Bronchial epithelial cell (primary cell): ENCODE measurements at regions not wholly inside any gene's neighbourhood (a gene's known extent, or its start where the extent isn't known, plus 50 kb on each side); places are given as distances from the start of the nearest gene placed in this dataset.

Source experiments
- DNase-seq: peaks from one replicate; pipeline ENCODE4 v3.0.0-alpha.2; 2010; ENCODE audit warnings: low read depth
- FAIRE-seq: peaks from 2 replicates; lab custom pipeline; 2011; peaks lifted over from hg19 to GRCh38; lab: Jason Lieb, UNC
- H3K27me3 ChIP-seq: 2 replicates; pipeline ENCODE4 v1.5.1; 2011; ENCODE audit warnings: low read length; ENCODE audit not compliant: control insufficient read depth, insufficient read depth
- H3K36me3 ChIP-seq: 2 replicates; pipeline ENCODE4 v1.5.1; 2011; ENCODE audit warnings: low read length; ENCODE audit not compliant: control insufficient read depth, insufficient read depth
- H3K4me3 ChIP-seq: 2 replicates; pipeline ENCODE4 v1.5.1; 2011; ENCODE audit warnings: mild to moderate bottlenecking, low read depth, low read length, control low read depth
- CTCF ChIP-seq: IDR thresholded peaks from 2 replicates; pipeline ENCODE4 v1.5.1; 2011; ENCODE audit warnings: mild to moderate bottlenecking, moderate library complexity, low read length, control low read depth, inconsistent platforms; ENCODE audit not compliant: insufficient read depth, severe bottlenecking

GRCh38 chr6:45714741-45715507 is 300.7 kb downstream of the CLIC5 start:
- peak; percentile 77 for DNase-seq
- Histone ChIP-seq H3K27me3 (no peaks in the 10 kb centered on the region), H3K4me3 (no peak overlapping the region), H3K36me3 (no peaks in the 10 kb centered on the region)
- no peak for FAIRE-seq
- peak; percentile 83 for TF ChIP-seq CTCF

GRCh38 chr6:45714006-45714730 is 301.5 kb downstream of the CLIC5 start:
- H3K36me3 ChIP-seq: no peaks in the 10 kb centered on the region
- FAIRE-seq (no peak), DNase-seq (no peak)
- H3K4me3 ChIP-seq: no peak overlapping the region
- TF ChIP-seq CTCF: no peak
- no peaks in the 10 kb centered on the region for H3K27me3 ChIP-seq
